WTC11 (cell line): ENCODE measurements at regions not wholly inside any gene's neighbourhood (a gene's known extent, or its start where the extent isn't known, plus 50 kb on each side); places are given as distances from the start of the nearest gene placed in this dataset.

Experiments used
- ATAC-seq: fragments of 200-7000 bp; cut with Tn5 transposase; 2 replicates; pipeline ENCODE4 v1.10.0; 2021; ENCODE audit warnings: mild to moderate bottlenecking, moderate library complexity
- CTCF ChIA-PET: fragments of 300-600 bp; sonication (Branson Sonifier 250); formaldehyde crosslinking; loops from one replicate; lab custom pipeline; 2021; ENCODE audit warnings: antibody characterized with exemption; lab: Charles Lee
- POLR2A ChIA-PET: fragments of 350-600 bp; sonication (Branson Sonifier 250); formaldehyde crosslinking; loops from one replicate; lab custom pipeline; 2021; ENCODE audit warnings: antibody characterized with exemption; lab: Charles Lee
- DNase-seq: peaks from one replicate; pipeline ENCODE4 v3.0.0; 2021; ENCODE audit warnings: low spot score
- H3K27ac Mint-ChIP-seq: 2 replicates; pipeline ENCODE4 v1.8.0; 2021; ENCODE audit warnings: mixed read lengths
- H3K27me3 Mint-ChIP-seq: 2 replicates; pipeline ENCODE4 v1.8.0; 2021; ENCODE audit warnings: low read depth, mild to moderate bottlenecking, moderate library complexity, mixed read lengths
- H3K36me3 Mint-ChIP-seq: 2 replicates; pipeline ENCODE4 v1.8.0; 2021; ENCODE audit warnings: mixed read lengths
- H3K4me1 Mint-ChIP-seq: 2 replicates; pipeline ENCODE4 v1.8.0; 2022; ENCODE audit warnings: mixed read lengths
- H3K4me3 Mint-ChIP-seq: 2 replicates; pipeline ENCODE4 v1.8.0; 2021; ENCODE audit warnings: mild to moderate bottlenecking, moderate library complexity, mixed read lengths
- H3K9me3 Mint-ChIP-seq: 2 replicates; pipeline ENCODE4 v1.8.0; 2021; ENCODE audit warnings: mixed read lengths
- ATF6 ChIP-seq: sonication (generic); formaldehyde crosslinking; IDR thresholded peaks from 2 replicates; pipeline ENCODE4 v1.8.1; 2023; ENCODE audit warnings: mild to moderate bottlenecking, missing genetic modification reagents
- E2F1 ChIP-seq: sonication (generic); formaldehyde crosslinking; IDR thresholded peaks from 2 replicates; pipeline ENCODE4 v1.8.0; 2022; ENCODE audit warnings: mild to moderate bottlenecking, missing genetic modification reagents
- ELF4 ChIP-seq: sonication (generic); formaldehyde crosslinking; IDR thresholded peaks from 2 replicates; pipeline ENCODE4 v1.8.1; 2022; ENCODE audit warnings: low read depth, mild to moderate bottlenecking, moderate library complexity, missing genetic modification reagents
- ERG ChIP-seq: fragments of 250-450 bp; sonication (Bioruptor Pico); IDR thresholded peaks from 2 replicates; pipeline ENCODE4 v1.8.0; 2021; ENCODE audit warnings: mild to moderate bottlenecking
- FOXJ3 ChIP-seq: sonication (generic); formaldehyde crosslinking; IDR thresholded peaks from 2 replicates; pipeline ENCODE4 v1.9.0; 2021; ENCODE audit warnings: missing genetic modification reagents, mild to moderate bottlenecking, borderline replicate concordance
- FOXP4 ChIP-seq: sonication (generic); formaldehyde crosslinking; IDR thresholded peaks from 2 replicates; pipeline ENCODE4 v1.8.0; 2022; ENCODE audit warnings: mild to moderate bottlenecking, missing genetic modification reagents
- HMGXB4 ChIP-seq: sonication (generic); formaldehyde crosslinking; IDR thresholded peaks from 2 replicates; pipeline ENCODE4 v1.8.1; 2023; ENCODE audit warnings: mild to moderate bottlenecking, moderate library complexity, missing genetic modification reagents
- KAT7 ChIP-seq: sonication (generic); formaldehyde crosslinking; IDR thresholded peaks from 2 replicates; pipeline ENCODE4 v1.8.1; 2023; ENCODE audit warnings: missing genetic modification reagents, mild to moderate bottlenecking, borderline replicate concordance
- MYBL2 ChIP-seq: sonication (generic); formaldehyde crosslinking; IDR thresholded peaks from 2 replicates; pipeline ENCODE4 v1.8.1; 2023; ENCODE audit warnings: mild to moderate bottlenecking, moderate library complexity, missing genetic modification reagents
- NFYB ChIP-seq: sonication (generic); formaldehyde crosslinking; conservative IDR thresholded peaks from 2 replicates; pipeline ENCODE4 v1.8.0; 2022; ENCODE audit warnings: low read depth, missing genetic modification reagents
- PREB ChIP-seq: sonication (generic); formaldehyde crosslinking; IDR thresholded peaks from 2 replicates; pipeline ENCODE4 v1.8.1; 2022; ENCODE audit warnings: mild to moderate bottlenecking, missing genetic modification reagents, moderate library complexity, borderline replicate concordance
- SMAD3 ChIP-seq: sonication (generic); formaldehyde crosslinking; IDR thresholded peaks from 2 replicates; pipeline ENCODE4 v1.8.0; 2022; ENCODE audit warnings: missing genetic modification reagents, mild to moderate bottlenecking, borderline replicate concordance
- USF1 ChIP-seq: sonication (generic); formaldehyde crosslinking; IDR thresholded peaks from 2 replicates; pipeline ENCODE4 v1.8.0; 2022; ENCODE audit warnings: mild to moderate bottlenecking, missing genetic modification reagents
- USF2 ChIP-seq: sonication (generic); formaldehyde crosslinking; IDR thresholded peaks from 2 replicates; pipeline ENCODE4 v1.8.1; 2023; ENCODE audit warnings: mild to moderate bottlenecking, missing genetic modification reagents, moderate library complexity
- ZNF317 ChIP-seq: sonication (generic); formaldehyde crosslinking; IDR thresholded peaks from 2 replicates; pipeline ENCODE4 v1.8.1; 2023; ENCODE audit warnings: low read depth, mild to moderate bottlenecking, moderate library complexity, missing genetic modification reagents, borderline replicate concordance
- ZNF416 ChIP-seq: fragments of 250-450 bp; sonication (Bioruptor Pico); IDR thresholded peaks from 2 replicates; pipeline ENCODE4 v1.9.0; 2021; ENCODE audit warnings: mild to moderate bottlenecking, inconsistent platforms
- ZSCAN18 ChIP-seq: fragments of 250-450 bp; sonication (Bioruptor Pico); IDR thresholded peaks from 2 replicates; pipeline ENCODE4 v2.1.2; 2022; ENCODE audit warnings: mild to moderate bottlenecking, moderate library complexity

GRCh38 chr6:65997539-65997938, 290.5 kb upstream of the EYS start (continued):
- TF ChIP-seq ZNF317 (no peak), HMGXB4 (CRISPR knock-in tag) (no peak), KAT7 (CRISPR knock-in tag) (no peak), SMAD3 (no peak)

- no peak for ATAC-seq
Measured at GRCh38 chr6:65996096-65996495, 289.1 kb upstream of the EYS start.

More at GRCh38 chr6:65996096-65996495, 289.1 kb upstream of the EYS start:
- Mint-ChIP-seq H3K27me3 (no peaks in the 10 kb centered on the region), H3K9me3 (peaks cover 40% of the 10 kb centered on the region), H3K36me3 (peaks cover 20% of the 10 kb centered on the region), H3K27ac (no peak overlapping the region), H3K4me3 (no peak overlapping the region), H3K4me1 (no peaks in the 10 kb centered on the region)
- TF ChIP-seq SMAD3 = no peak
- TF ChIP-seq HMGXB4 (CRISPR knock-in tag) = no peak
- no peak for TF ChIP-seq NFYB
- no peak for TF ChIP-seq ATF6 (CRISPR knock-in tag)
- TF ChIP-seq USF2 (CRISPR knock-in tag) = no peak
- no peak for TF ChIP-seq ELF4 (CRISPR knock-in tag)
- TF ChIP-seq MYBL2 = no peak
- TF ChIP-seq ZNF416 = no peak
- no peak for TF ChIP-seq ERG (CRISPR knock-in tag)
- no peak for TF ChIP-seq FOXJ3
- TF ChIP-seq ZSCAN18 (CRISPR knock-in tag) = no peak
- TF ChIP-seq USF1 (CRISPR knock-in tag) = no peak
- no peak for TF ChIP-seq E2F1 (CRISPR knock-in tag)
- TF ChIP-seq PREB (CRISPR knock-in tag) = no peak
- no peak for TF ChIP-seq FOXP4
- ChIA-PET CTCF (no interaction called here), POLR2A (no interaction called here)
- no peak for DNase-seq
